ENCODE measurements at regions not wholly inside any gene's neighbourhood (a gene's known extent, or its start where the extent isn't known, plus 50 kb on each side); places are given as distances from the start of the nearest gene placed in this dataset.

DNA sequence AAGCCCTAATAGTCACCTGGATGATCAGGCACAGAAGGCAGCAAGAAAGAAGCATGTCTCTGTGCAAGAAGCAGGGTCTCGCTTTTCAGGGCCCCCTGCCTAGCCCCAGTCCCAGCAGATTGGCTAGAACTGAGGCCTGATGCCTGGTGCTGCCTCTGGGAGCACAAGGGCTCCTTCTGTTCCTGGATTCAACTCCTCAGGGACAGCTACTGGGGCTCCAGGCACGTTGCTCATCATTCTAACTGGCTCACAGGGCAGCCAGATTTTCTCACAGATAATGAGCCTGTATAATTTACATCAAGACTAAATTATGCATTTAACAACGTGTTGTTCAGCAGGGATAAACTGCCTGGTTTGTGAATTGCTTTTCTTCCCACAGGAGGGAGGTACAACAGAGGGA lies 106.5 kb upstream of the PLXNC1 start:
- no peaks in the 10 kb centered on the region for H3K36me3 ChIP-seq (ENCODE audit: control insufficient read depth in 1 of 2, insufficient read depth in 2 of 2, low read length in 2 of 2)
- H3K4me3 ChIP-seq (replicated peaks in 1 of 2; ENCODE audit: low read depth in 1 of 2, low read length in 2 of 2) = no peak overlapping the region
- POLR2A ChIA-PET = no interaction called here
- CTCF ChIA-PET = no interaction called here
- ATAC-seq = no peak
- no peak overlapping the region for H3K4me2 ChIP-seq (ENCODE audit: low read length)
- no peak for DNase-seq (ENCODE audit: low read depth, low spot score)
- H2AFZ ChIP-seq (ENCODE audit: low read depth, low read length, poor library complexity, severe bottlenecking) = no peak overlapping the region
- RAD21 ChIA-PET (ENCODE audit: low non-redundant PET in 1 of 2, low total read pairs in 2 of 2, uncharacterized antibody in 2 of 2, unreplicated experiment in 2 of 2) = no interaction called here
- no peaks in the 10 kb centered on the region for H3K27me3 ChIP-seq (ENCODE audit: insufficient read depth, low read length)
- H3K9ac ChIP-seq (ENCODE audit: low read length) = no peak overlapping the region
- H3K4me1 ChIP-seq (ENCODE audit: control insufficient read depth in 1 of 2, insufficient read depth in 2 of 2, low read length in 2 of 2) = no peaks in the 10 kb centered on the region
- H4K20me1 ChIP-seq (ENCODE audit: insufficient read depth) = no peaks in the 10 kb centered on the region
- BruUV-seq (replicated peaks) = no TSS peak
- no peaks in the 10 kb centered on the region for H3K9me3 ChIP-seq (ENCODE audit: control insufficient read depth in 1 of 2, insufficient read depth in 1 of 2, low read depth in 1 of 2, low read length in 2 of 2)
- H3K27ac ChIP-seq (ENCODE audit: low read depth, low read length) = no peak overlapping the region
- intact Hi-C loops (cut with micrococcal nuclease) = no loop called here
- TF ChIP-seq CEBPB (IDR thresholded peaks at IDR 0.05; ENCODE audit: low read depth) = no peak
- TF ChIP-seq, protein P1, sequence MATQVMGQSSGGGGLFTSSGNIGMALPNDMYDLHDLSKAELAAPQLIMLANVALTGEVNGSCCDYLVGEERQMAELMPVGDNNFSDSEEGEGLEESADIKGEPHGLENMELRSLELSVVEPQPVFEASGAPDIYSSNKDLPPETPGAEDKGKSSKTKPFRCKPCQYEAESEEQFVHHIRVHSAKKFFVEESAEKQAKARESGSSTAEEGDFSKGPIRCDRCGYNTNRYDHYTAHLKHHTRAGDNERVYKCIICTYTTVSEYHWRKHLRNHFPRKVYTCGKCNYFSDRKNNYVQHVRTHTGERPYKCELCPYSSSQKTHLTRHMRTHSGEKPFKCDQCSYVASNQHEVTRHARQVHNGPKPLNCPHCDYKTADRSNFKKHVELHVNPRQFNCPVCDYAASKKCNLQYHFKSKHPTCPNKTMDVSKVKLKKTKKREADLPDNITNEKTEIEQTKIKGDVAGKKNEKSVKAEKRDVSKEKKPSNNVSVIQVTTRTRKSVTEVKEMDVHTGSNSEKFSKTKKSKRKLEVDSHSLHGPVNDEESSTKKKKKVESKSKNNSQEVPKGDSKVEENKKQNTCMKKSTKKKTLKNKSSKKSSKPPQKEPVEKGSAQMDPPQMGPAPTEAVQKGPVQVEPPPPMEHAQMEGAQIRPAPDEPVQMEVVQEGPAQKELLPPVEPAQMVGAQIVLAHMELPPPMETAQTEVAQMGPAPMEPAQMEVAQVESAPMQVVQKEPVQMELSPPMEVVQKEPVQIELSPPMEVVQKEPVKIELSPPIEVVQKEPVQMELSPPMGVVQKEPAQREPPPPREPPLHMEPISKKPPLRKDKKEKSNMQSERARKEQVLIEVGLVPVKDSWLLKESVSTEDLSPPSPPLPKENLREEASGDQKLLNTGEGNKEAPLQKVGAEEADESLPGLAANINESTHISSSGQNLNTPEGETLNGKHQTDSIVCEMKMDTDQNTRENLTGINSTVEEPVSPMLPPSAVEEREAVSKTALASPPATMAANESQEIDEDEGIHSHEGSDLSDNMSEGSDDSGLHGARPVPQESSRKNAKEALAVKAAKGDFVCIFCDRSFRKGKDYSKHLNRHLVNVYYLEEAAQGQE (IDR thresholded peaks at IDR 0.05; ENCODE audit: low read depth) = no peak
- H3K9me2 ChIP-seq (ENCODE audit: insufficient read depth) = no peaks in the 10 kb centered on the region
- H3K79me2 ChIP-seq (ENCODE audit: insufficient read depth, low read length) = no peaks in the 10 kb centered on the region

DNA sequence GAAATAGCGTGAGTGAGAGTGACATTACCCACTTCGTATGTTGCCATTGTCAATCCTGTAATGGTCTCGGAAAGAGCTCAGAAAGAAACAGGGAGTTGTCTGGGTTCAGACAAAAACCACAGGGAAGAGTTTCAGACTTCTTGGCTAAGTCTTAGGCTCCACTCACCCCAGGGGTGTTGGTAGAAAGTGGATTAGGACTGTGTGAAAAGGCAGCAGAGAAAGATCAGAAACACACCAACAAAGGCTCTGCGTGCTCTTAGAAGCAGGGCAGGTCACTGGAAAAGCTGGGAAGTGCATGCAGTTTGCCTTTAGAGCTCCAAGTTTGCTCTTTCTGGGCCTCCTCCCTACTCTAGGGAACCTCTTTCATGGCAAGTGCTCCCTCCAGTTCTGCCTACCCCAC lies 106.1 kb upstream of the PLXNC1 start:
- ATAC-seq (no peak), DNase-seq (ENCODE audit: low read depth, low spot score) (no peak)
- no peak overlapping the region for H3K4me3 ChIP-seq (replicated peaks in 1 of 2; ENCODE audit: low read depth in 1 of 2, low read length in 2 of 2)
- no peak overlapping the region for H2AFZ ChIP-seq (ENCODE audit: low read depth, low read length, poor library complexity, severe bottlenecking)
- no peaks in the 10 kb centered on the region for H3K79me2 ChIP-seq (ENCODE audit: insufficient read depth, low read length)
- no peaks in the 10 kb centered on the region for H3K9me3 ChIP-seq (ENCODE audit: control insufficient read depth in 1 of 2, insufficient read depth in 1 of 2, low read depth in 1 of 2, low read length in 2 of 2)
- no peak overlapping the region for H3K9ac ChIP-seq (ENCODE audit: low read length)
- ChIA-PET CTCF (no interaction called here), RAD21 (ENCODE audit: low non-redundant PET in 1 of 2, low total read pairs in 2 of 2, uncharacterized antibody in 2 of 2, unreplicated experiment in 2 of 2) (no interaction called here), POLR2A (no interaction called here)
- no peak overlapping the region for H3K4me2 ChIP-seq (ENCODE audit: low read length)
- no peaks in the 10 kb centered on the region for H3K27me3 ChIP-seq (ENCODE audit: insufficient read depth, low read length)
- no peaks in the 10 kb centered on the region for H4K20me1 ChIP-seq (ENCODE audit: insufficient read depth)
- no peaks in the 10 kb centered on the region for H3K4me1 ChIP-seq (ENCODE audit: control insufficient read depth in 1 of 2, insufficient read depth in 2 of 2, low read length in 2 of 2)
- no peak overlapping the region for H3K27ac ChIP-seq (ENCODE audit: low read depth, low read length)
- intact Hi-C loops (cut with micrococcal nuclease) = no loop called here
- no TSS peak for BruUV-seq (replicated peaks)
- H3K36me3 ChIP-seq (ENCODE audit: control insufficient read depth in 1 of 2, insufficient read depth in 2 of 2, low read length in 2 of 2) = no peaks in the 10 kb centered on the region
- H3K9me2 ChIP-seq (ENCODE audit: insufficient read depth) = no peaks in the 10 kb centered on the region
- no peak for TF ChIP-seq EGR1 (IDR thresholded peaks at IDR 0.05; ENCODE audit: low read depth)
- TF ChIP-seq, protein P2, sequence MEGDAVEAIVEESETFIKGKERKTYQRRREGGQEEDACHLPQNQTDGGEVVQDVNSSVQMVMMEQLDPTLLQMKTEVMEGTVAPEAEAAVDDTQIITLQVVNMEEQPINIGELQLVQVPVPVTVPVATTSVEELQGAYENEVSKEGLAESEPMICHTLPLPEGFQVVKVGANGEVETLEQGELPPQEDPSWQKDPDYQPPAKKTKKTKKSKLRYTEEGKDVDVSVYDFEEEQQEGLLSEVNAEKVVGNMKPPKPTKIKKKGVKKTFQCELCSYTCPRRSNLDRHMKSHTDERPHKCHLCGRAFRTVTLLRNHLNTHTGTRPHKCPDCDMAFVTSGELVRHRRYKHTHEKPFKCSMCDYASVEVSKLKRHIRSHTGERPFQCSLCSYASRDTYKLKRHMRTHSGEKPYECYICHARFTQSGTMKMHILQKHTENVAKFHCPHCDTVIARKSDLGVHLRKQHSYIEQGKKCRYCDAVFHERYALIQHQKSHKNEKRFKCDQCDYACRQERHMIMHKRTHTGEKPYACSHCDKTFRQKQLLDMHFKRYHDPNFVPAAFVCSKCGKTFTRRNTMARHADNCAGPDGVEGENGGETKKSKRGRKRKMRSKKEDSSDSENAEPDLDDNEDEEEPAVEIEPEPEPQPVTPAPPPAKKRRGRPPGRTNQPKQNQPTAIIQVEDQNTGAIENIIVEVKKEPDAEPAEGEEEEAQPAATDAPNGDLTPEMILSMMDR (IDR thresholded peaks at IDR 0.05 in 2 of 3, conservative IDR thresholded peaks at IDR 0.05 in 1 of 3; ENCODE audit: borderline replicate concordance in 1 of 3, insufficient read depth in 1 of 3, low read depth in 2 of 3, low read length in 2 of 3) = no peak
- TF ChIP-seq SP1 (IDR thresholded peaks at IDR 0.05; ENCODE audit: low read depth) = no peak
- TF ChIP-seq, protein P3, sequence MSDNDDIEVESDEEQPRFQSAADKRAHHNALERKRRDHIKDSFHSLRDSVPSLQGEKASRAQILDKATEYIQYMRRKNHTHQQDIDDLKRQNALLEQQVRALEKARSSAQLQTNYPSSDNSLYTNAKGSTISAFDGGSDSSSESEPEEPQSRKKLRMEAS (IDR thresholded peaks at IDR 0.05) = no peak
- no peak for TF ChIP-seq EZH2phosphoT487 (IDR thresholded peaks at IDR 0.05; ENCODE audit: borderline replicate concordance)
- no peak for TF ChIP-seq RAD21 (IDR thresholded peaks at IDR 0.05; ENCODE audit: low read depth)
- TF ChIP-seq, protein P1 (IDR thresholded peaks at IDR 0.05; ENCODE audit: low read depth) = no peak
- TF ChIP-seq CEBPB (IDR thresholded peaks at IDR 0.05; ENCODE audit: low read depth) = no peak
- TF ChIP-seq TCF7L2 (IDR thresholded peaks at IDR 0.05; ENCODE audit: borderline replicate concordance, extremely low read depth, insufficient read depth, insufficient read length) = no peak
- no peak for TF ChIP-seq ELF1 (IDR thresholded peaks at IDR 0.05; ENCODE audit: borderline replicate concordance, low read depth)
- TF ChIP-seq SRF (IDR thresholded peaks at IDR 0.05; ENCODE audit: low read depth) = no peak

Data from HCT116 (cell line).